Right lobe of liver (tissue), 6 donors: ENCODE measurements at regions not wholly inside any gene's neighbourhood (a gene's known extent, or its start where the extent isn't known, plus 50 kb on each side); places are given as distances from the start of the nearest gene placed in this dataset.

ENCODE experiments used
- ATAC-seq, 4 donors: fragments of 200-7000 bp; cut with Tn5 transposase; one replicate each; pipeline ENCODE4 v1.9.1; 2020; ENCODE audit warnings: mild to moderate bottlenecking in 4 of 4, moderate library complexity in 4 of 4
- DNase-seq, 3 donors: peaks; one replicate each; pipeline ENCODE4 v3.0.0-alpha.2; 2020
- H3K27ac ChIP-seq, 3 donors: fragments of 200-600 bp; one replicate each; pipeline ENCODE4 v1.8.0; 2022
- H3K27me3 ChIP-seq, 2 donors: fragments of 200-600 bp; one replicate each; pipeline ENCODE4 v1.8.0; 2022
- H3K36me3 ChIP-seq, 4 donors: fragments of 200-600 bp; sonication (generic) in 1 of 4; one replicate each; pipeline versions ENCODE4 v1.5.1 to v1.8.0; 2017 to 2022; ENCODE audit warnings: control low read depth in 1 of 4
- H3K4me1 ChIP-seq, 4 donors: fragments of 200-600 bp; sonication (generic) in 1 of 4; one replicate each; pipeline versions ENCODE4 v1.5.1 to v1.8.0; 2017 to 2022; ENCODE audit warnings: control low read depth in 1 of 4
- H3K4me3 ChIP-seq, 3 donors: fragments of 200-600 bp; one replicate each; pipeline ENCODE4 v1.8.0; 2022
- H3K9me3 ChIP-seq, 4 donors: fragments of 200-600 bp; sonication (generic) in 1 of 4; one replicate each; pipeline versions ENCODE4 v1.5.1 to v1.8.0; 2017 to 2022; ENCODE audit warnings: control low read depth in 1 of 4
- CTCF ChIP-seq, 4 donors: fragments of 200-600 bp in 3 of 4; fragments of 450-650 bp in 1 of 4; IDR thresholded peaks; one replicate each; pipeline versions ENCODE4 v1.5.1 to v1.8.0; 2016 to 2022; ENCODE audit warnings: antibody characterized with exemption in 4 of 4, mild to moderate bottlenecking in 2 of 4
- POLR2A ChIP-seq: fragments of 450-650 bp; IDR thresholded peaks from one replicate; pipeline ENCODE4 v1.6.1; 2017; ENCODE audit warnings: antibody characterized with exemption, mild to moderate bottlenecking
- WGBS: methylation state at CpG from one replicate; pipeline ENCODE4 v1.1.6; 2018; ENCODE audit warnings: low coverage, low lambda C conversion rate; ENCODE audit not compliant: insufficient coverage; ENCODE audit errors: missing lambda C conversion rate; 5-methylcytosine and 5-hydroxymethylcytosine counted together
- intact Hi-C, 2 donors: fragments of 100-400 bp; cut with DNase I; formaldehyde crosslinking; loops; one replicate each; pipeline versions ENCODE4 v1.11.2 to v1.14.1; 2022
- donor health status: DM: no; HTN: yes; CAD: no.
- donor health status: DM: no; HTN: no; CAD: no.
- donor health status: DM: no; HTN: no; CAD: no.
- donor health status: DM: no; HTN: yes; CAD: no.
- donor health status: DM: no; HTN: yes; CAD: no.

- H3K36me3 ChIP-seq = no peaks in the 10 kb centered on the region
- no peaks in the 10 kb centered on the region for H3K27me3 ChIP-seq
- H3K27ac ChIP-seq = no peak overlapping the region
- intact Hi-C loops = no loop called here
- H3K4me3 ChIP-seq = no peak overlapping the region
- no peak for DNase-seq
- WGBS = 38% methylated on average over 1 of the region's 1 CpG
- H3K9me3 ChIP-seq = no peaks in the 10 kb centered on the region
- ATAC-seq = no peak
- no peaks in the 10 kb centered on the region for H3K4me1 ChIP-seq
- TF ChIP-seq CTCF (IDR thresholded peaks at IDR 0.05) (no peak), POLR2A (no peak)
Measured at GRCh38 chr1:166544561-166544960, 294.7 kb upstream of the POGK start.

- intact Hi-C loops = no loop called here
- Histone ChIP-seq H3K27me3 (no peaks in the 10 kb centered on the region), H3K27ac (no peak overlapping the region), H3K4me1 (no peaks in the 10 kb centered on the region), H3K4me3 (no peak overlapping the region), H3K9me3 (no peaks in the 10 kb centered on the region), H3K36me3 (no peaks in the 10 kb centered on the region)
- 8% methylated on average over 1 of the region's 1 CpG for WGBS
- DNase-seq (no peak), ATAC-seq (no peak)
- TF ChIP-seq CTCF (IDR thresholded peaks at IDR 0.05) (no peak), POLR2A (no peak)
Measured at GRCh38 chr1:166552706-166553105, 286.6 kb upstream of the POGK start.

GRCh38 chr1:166570954-166571353, 268.3 kb upstream of the POGK start:
- TF ChIP-seq CTCF (IDR thresholded peaks at IDR 0.05) (no peak), POLR2A (no peak)
- Histone ChIP-seq H3K4me3 (no peak overlapping the region), H3K4me1 (no peaks in the 10 kb centered on the region), H3K27me3 (no peaks in the 10 kb centered on the region), H3K36me3 (no peaks in the 10 kb centered on the region), H3K9me3 (no peaks in the 10 kb centered on the region), H3K27ac (no peak overlapping the region)
- DNase-seq (no peak), ATAC-seq (no peak)
- intact Hi-C loops = no loop called here

GRCh38 chr1:166573199-166573598, 266.1 kb upstream of the POGK start:
- no peak for TF ChIP-seq POLR2A
- TF ChIP-seq CTCF (IDR thresholded peaks at IDR 0.05) = no peak
- Histone ChIP-seq H3K9me3 (no peaks in the 10 kb centered on the region), H3K4me3 (no peak overlapping the region), H3K4me1 (no peaks in the 10 kb centered on the region), H3K27ac (no peak overlapping the region), H3K36me3 (no peaks in the 10 kb centered on the region), H3K27me3 (no peaks in the 10 kb centered on the region)
- ATAC-seq = no peak
- no peak for DNase-seq
- intact Hi-C loops = no loop called here
- 60% methylated on average over 1 of the region's 1 CpG for WGBS
